Activated T-cell treated with anti-CD3 and anti-CD28 coated beads, Interleukin-2, amount 50 U/mL, for 1 hour (primary cell): ENCODE measurements at regions not wholly inside any gene's neighbourhood (a gene's known extent, or its start where the extent isn't known, plus 50 kb on each side); places are given as distances from the start of the nearest gene placed in this dataset.

ENCODE experiments used
- DNase-seq: peaks from one replicate; pipeline ENCODE4 v3.0.0-alpha.2; 2020

GRCh38 chr6:9647599-9647998 is 767.3 kb downstream of the TFAP2A start:
- no peak for DNase-seq

- DNase-seq, result no peak
Observed at GRCh38 chr6:9647071-9647445, 767.8 kb downstream of the TFAP2A start.

- DNase-seq, result no peak
Observed at GRCh38 chr6:9646342-9647070, 768.4 kb downstream of the TFAP2A start.

- no peak for DNase-seq
Observed at GRCh38 chr6:9638861-9639260, 776.0 kb downstream of the TFAP2A start.

GRCh38 chr6:9634776-9635175 is 780.1 kb downstream of the TFAP2A start:
- no peak for DNase-seq

- DNase-seq, result no peak
Observed at GRCh38 chr6:9632026-9632425, 782.8 kb downstream of the TFAP2A start.

- DNase-seq, result no peak
Observed at GRCh38 chr6:9628819-9629218, 786.1 kb downstream of the TFAP2A start.

GRCh38 chr6:9627916-9628315 is 787.0 kb downstream of the TFAP2A start:
- no peak for DNase-seq

GRCh38 chr6:9623985-9624384 is 790.9 kb downstream of the TFAP2A start:
- no peak for DNase-seq

GRCh38 chr6:9623228-9623832 is 791.5 kb downstream of the TFAP2A start:
- no peak for DNase-seq

- DNase-seq, result no peak
Observed at GRCh38 chr6:9621276-9621675, 793.6 kb downstream of the TFAP2A start.

GRCh38 chr6:9620687-9621086 is 794.2 kb downstream of the TFAP2A start:
- DNase-seq, result no peak

- DNase-seq, result no peak
Observed at GRCh38 chr6:9620263-9620662, 794.6 kb downstream of the TFAP2A start.

GRCh38 chr6:9614778-9615177 is 800.1 kb downstream of the TFAP2A start:
- no peak for DNase-seq

GRCh38 chr6:9612489-9612888 is 802.4 kb downstream of the TFAP2A start:
- no peak for DNase-seq

GRCh38 chr6:9610620-9611415 is 804.1 kb downstream of the TFAP2A start:
- DNase-seq, result no peak

- DNase-seq, result no peak
Observed at GRCh38 chr6:9606435-9607134, 808.3 kb downstream of the TFAP2A start.

- no peak for DNase-seq
Observed at GRCh38 chr6:9594746-9595145, 820.1 kb downstream of the TFAP2A start.

GRCh38 chr6:9593554-9593953 is 821.3 kb downstream of the TFAP2A start:
- DNase-seq, result no peak

- no peak for DNase-seq
Observed at GRCh38 chr6:9583753-9584352, 831.0 kb downstream of the TFAP2A start.

GRCh38 chr6:9581155-9581554 is 833.7 kb downstream of the TFAP2A start:
- no peak for DNase-seq

- no peak for DNase-seq
Observed at GRCh38 chr6:9576521-9576920, 838.4 kb downstream of the TFAP2A start.

GRCh38 chr6:9566096-9566495 is 848.8 kb downstream of the TFAP2A start:
- no peak for DNase-seq
